H1 (cell line): ENCODE measurements at regions not wholly inside any gene's neighbourhood (a gene's known extent, or its start where the extent isn't known, plus 50 kb on each side); places are given as distances from the start of the nearest gene placed in this dataset.

Experiments used
- CTCF ChIA-PET: fragments of 300-600 bp; sonication (Branson Sonifier 250); formaldehyde crosslinking; loops from one replicate; lab custom pipeline; 2021; ENCODE audit not compliant: partially characterized antibody; lab: Charles Lee
- POLR2A ChIA-PET: fragments of 300-600 bp; sonication (Branson Sonifier 250); formaldehyde crosslinking; loops from one replicate; lab custom pipeline; 2021; ENCODE audit warnings: inconsistent platforms; ENCODE audit not compliant: partially characterized antibody; lab: Charles Lee
- DNase-seq, 2 experiments: peaks; one replicate each; pipeline versions ENCODE4 v3.0.0 to v3.0.0-alpha.2; 2010 to 2022; ENCODE audit warnings: low spot score in 2 of 2, low read depth in 1 of 2, mixed read lengths in 1 of 2
- FAIRE-seq: peaks from 2 replicates; lab custom pipeline; 2011; peaks lifted over from hg19 to GRCh38; lab: Jason Lieb, UNC
- H2AFZ ChIP-seq: 2 replicates; pipeline ENCODE4 v1.8.1; 2012; ENCODE audit warnings: low read length, inconsistent platforms
- H2AK5ac ChIP-seq: 2 replicates; pipeline ENCODE4 v1.6.1; 2013; ENCODE audit warnings: low read depth, low read length
- H2BK120ac ChIP-seq: replicated peaks from 2 replicates; pipeline ENCODE3; 2013; ENCODE audit warnings: low read depth, low read length, inconsistent platforms
- H2BK12ac ChIP-seq: 2 replicates; pipeline ENCODE4 v1.6.1; 2013; ENCODE audit warnings: low read depth, low read length
- H2BK15ac ChIP-seq: 2 replicates; pipeline ENCODE4 v1.6.1; 2013; ENCODE audit warnings: low read length
- H2BK20ac ChIP-seq: 2 replicates; pipeline ENCODE4 v1.6.1; 2013; ENCODE audit warnings: low read length
- H2BK5ac ChIP-seq: 2 replicates; pipeline ENCODE4 v1.6.1; 2013; ENCODE audit warnings: low read depth, low read length
- H3K14ac ChIP-seq: 2 replicates; pipeline ENCODE4 v1.6.1; 2013; ENCODE audit warnings: inconsistent platforms; ENCODE audit not compliant: insufficient read length
- H3K18ac ChIP-seq: 2 replicates; pipeline ENCODE4 v1.6.1; 2013; ENCODE audit warnings: low read length; ENCODE audit errors: extremely low read depth
- H3K23ac ChIP-seq: 2 replicates; pipeline ENCODE4 v1.6.1; 2013; ENCODE audit warnings: inconsistent platforms; ENCODE audit not compliant: insufficient read length
- H3K23me2 ChIP-seq: 2 replicates; pipeline ENCODE4 v1.6.1; 2013; ENCODE audit warnings: low read depth, low read length
- H3K27ac ChIP-seq: 2 replicates; pipeline ENCODE4 v1.6.1; 2011; ENCODE audit warnings: low read depth, low read length, inconsistent platforms
- H3K27me3 ChIP-seq, 4 experiments: replicated peaks in 1 of 4; 1 replicate in 1 of 4; 2 replicates in 3 of 4; pipeline versions ENCODE4 v1.6.1 to v1.8.1; 2011 to 2013; ENCODE audit warnings: low read length in 3 of 4, mild to moderate bottlenecking in 3 of 4, inconsistent platforms in 2 of 4, mixed read lengths in 2 of 4, moderate library complexity in 1 of 4; ENCODE audit not compliant: control insufficient read depth in 3 of 4, insufficient read depth in 3 of 4; ENCODE audit errors: extremely low read depth in 1 of 4
- H3K36me3 ChIP-seq, 4 experiments: 2 replicates each; pipeline versions ENCODE4 v1.6.1 to v1.8.1; 2011 to 2013; ENCODE audit warnings: mild to moderate bottlenecking in 4 of 4, low read length in 3 of 4, moderate library complexity in 2 of 4, control low read depth in 1 of 4, inconsistent platforms in 1 of 4; ENCODE audit not compliant: insufficient read depth in 4 of 4, control insufficient read depth in 2 of 4
- H3K4ac ChIP-seq: replicated peaks from 2 replicates; pipeline ENCODE3; 2013; ENCODE audit warnings: low read length, low read depth, mixed read lengths, inconsistent platforms; ENCODE audit not compliant: insufficient read length
- H3K4me1 ChIP-seq, 4 experiments: replicated peaks in 1 of 4; 1 replicate in 1 of 4; 2 replicates in 3 of 4; pipeline versions ENCODE4 v1.6.1 to v1.8.1; 2011 to 2013; ENCODE audit warnings: low read length in 3 of 4, inconsistent platforms in 2 of 4, mixed read lengths in 1 of 4; ENCODE audit not compliant: insufficient read depth in 4 of 4, control insufficient read depth in 3 of 4
- H3K4me2 ChIP-seq, 2 experiments: 2 replicates each; pipeline versions ENCODE4 v1.6.1 to v1.8.1; 2011 to 2013; ENCODE audit warnings: low read depth in 2 of 2, low read length in 2 of 2, control low read depth in 1 of 2, inconsistent platforms in 1 of 2, mild to moderate bottlenecking in 1 of 2; ENCODE audit not compliant: insufficient read depth in 1 of 2
- H3K4me3 ChIP-seq, 4 experiments: fragments of 200-600, 300-600 bp in 1 of 4; sonication (generic), shearing (Covaris generic), sonication (Bioruptor Twin) in 1 of 4; 2 replicates each; pipeline versions ENCODE4 v1.5.1 to v1.8.1; 2011 to 2016; ENCODE audit warnings: low read length in 4 of 4, low read depth in 3 of 4, control low read depth in 2 of 4, inconsistent platforms in 2 of 4, mild to moderate bottlenecking in 2 of 4, mixed read lengths in 1 of 4, moderate library complexity in 1 of 4; ENCODE audit not compliant: insufficient read depth in 2 of 4; ENCODE audit errors: extremely low read depth in 1 of 4
- H3K56ac ChIP-seq: replicated peaks from 2 replicates; pipeline ENCODE3; 2013; ENCODE audit warnings: low read depth, mild to moderate bottlenecking, mixed read lengths, low read length, inconsistent platforms; ENCODE audit not compliant: insufficient read length
- H3K79me1 ChIP-seq: 2 replicates; pipeline ENCODE4 v1.6.1; 2013; ENCODE audit warnings: low read depth, low read length, control low read depth
- H3K79me2 ChIP-seq, 2 experiments: 2 replicates each; pipeline versions ENCODE4 v1.6.1 to v1.8.1; 2012 to 2013; ENCODE audit warnings: low read length in 2 of 2, mild to moderate bottlenecking in 2 of 2, inconsistent platforms in 1 of 2; ENCODE audit not compliant: insufficient read depth in 2 of 2, control insufficient read depth in 1 of 2
- H3K9ac ChIP-seq, 4 experiments: replicated peaks in 1 of 4; 1 replicate in 1 of 4; 2 replicates in 3 of 4; pipeline versions ENCODE4 v1.6.1 to v1.8.1; 2011 to 2013; ENCODE audit warnings: low read depth in 3 of 4, low read length in 3 of 4, control low read depth in 2 of 4, mild to moderate bottlenecking in 2 of 4, moderate library complexity in 2 of 4, inconsistent platforms in 1 of 4; ENCODE audit errors: extremely low read depth in 1 of 4
- H3K9me3 ChIP-seq, 2 experiments: 2 replicates each; pipeline versions ENCODE4 v1.6.1 to v1.8.1; 2012 to 2013; ENCODE audit warnings: mild to moderate bottlenecking in 2 of 2, moderate library complexity in 2 of 2, control low read depth in 1 of 2, inconsistent platforms in 1 of 2, low read depth in 1 of 2, low read length in 1 of 2, mixed read lengths in 1 of 2; ENCODE audit not compliant: insufficient read depth in 2 of 2
- H4K20me1 ChIP-seq, 2 experiments: replicated peaks in 1 of 2; 2 replicates each; pipeline versions ENCODE3 to v1.8.1; 2011 to 2013; ENCODE audit warnings: inconsistent platforms in 2 of 2, low read length in 2 of 2, mild to moderate bottlenecking in 1 of 2; ENCODE audit not compliant: insufficient read depth in 2 of 2, control insufficient read depth in 1 of 2
- H4K5ac ChIP-seq: 2 replicates; pipeline ENCODE4 v1.6.1; 2013; ENCODE audit warnings: low read length, low read depth, mixed read lengths, inconsistent platforms; ENCODE audit not compliant: insufficient read length
- H4K8ac ChIP-seq: 2 replicates; pipeline ENCODE4 v1.8.0; 2013; ENCODE audit warnings: mild to moderate bottlenecking, moderate library complexity, low read length, inconsistent platforms; ENCODE audit not compliant: insufficient read depth; ENCODE audit errors: extremely low read depth
- H4K91ac ChIP-seq: replicated peaks from 2 replicates; pipeline ENCODE3; 2013; ENCODE audit warnings: low read length, mixed read lengths, inconsistent platforms; ENCODE audit not compliant: insufficient read length
- ATF2 ChIP-seq: IDR thresholded peaks from 2 replicates; pipeline ENCODE4 v1.6.1; 2012; ENCODE audit warnings: low read length, inconsistent platforms
- BRCA1 ChIP-seq: IDR thresholded peaks from 2 replicates; pipeline ENCODE4 v1.6.1; 2012; ENCODE audit warnings: low read depth, low read length, improper control_type of control experiment
- CREB1 ChIP-seq: IDR thresholded peaks from 2 replicates; pipeline ENCODE4 v1.6.1; 2012; ENCODE audit warnings: inconsistent platforms
- KDM1A ChIP-seq: fragments of 200-600, 300-600 bp; sonication (generic); IDR thresholded peaks from 2 replicates; pipeline ENCODE4 v1.7.1; 2016; ENCODE audit warnings: mild to moderate bottlenecking, low read length, borderline replicate concordance
- NANOG ChIP-seq: IDR thresholded peaks from 2 replicates; pipeline ENCODE4 v1.6.1; 2011; ENCODE audit warnings: low read length, low read depth, mild to moderate bottlenecking, inconsistent platforms; ENCODE audit not compliant: insufficient read depth, poor library complexity, severe bottlenecking
- NRF1 ChIP-seq: IDR thresholded peaks from 2 replicates; pipeline ENCODE4 v1.6.1; 2011; ENCODE audit warnings: mild to moderate bottlenecking, low read depth, low read length, improper control_type of control experiment
- POLR2AphosphoS5 ChIP-seq: IDR thresholded peaks from 2 replicates; pipeline ENCODE4 v1.6.1; 2011; ENCODE audit warnings: low read depth, low read length
- RNF2 ChIP-seq: fragments of 200-900, 300-1000 bp; sonication (generic); IDR thresholded peaks from 2 replicates; pipeline ENCODE4 v1.7.1; 2016; ENCODE audit warnings: borderline replicate concordance, low read depth, mild to moderate bottlenecking, antibody characterized with exemption, low read length; ENCODE audit not compliant: poor library complexity, severe bottlenecking; ENCODE audit errors: missing control alignments
- SIX5 ChIP-seq: IDR thresholded peaks from 2 replicates; pipeline ENCODE4 v1.6.1; 2011; ENCODE audit warnings: mild to moderate bottlenecking, low read depth, low read length
- TCF12 ChIP-seq: IDR thresholded peaks from 2 replicates; pipeline ENCODE4 v1.6.1; 2011; ENCODE audit warnings: low read depth, mild to moderate bottlenecking, low read length
- WGBS, 2 experiments: shearing (Covaris generic) in 1 of 2; methylation state at CpG; one replicate each; pipeline versions ENCODE4 v1.1.6 to v1.1.7; 2013 to 2015; ENCODE audit warnings: low lambda C conversion rate in 2 of 2, mixed read lengths in 2 of 2, inconsistent platforms in 1 of 2, low coverage in 1 of 2, missing lambda C conversion rate in 1 of 2; ENCODE audit not compliant: insufficient replicate concordance in 2 of 2, insufficient coverage in 1 of 2, insufficient read length in 1 of 2; ENCODE audit errors: extremely low coverage in 1 of 2, missing lambda C conversion rate in 1 of 2; 5-methylcytosine and 5-hydroxymethylcytosine counted together

GRCh38 chr18:70413455-70413854 is 124.6 kb downstream of the SOCS6 start:
- Histone ChIP-seq H2BK20ac (no peak overlapping the region), H2BK12ac (no peak overlapping the region), H3K36me3 (no peaks in the 10 kb centered on the region), H3K56ac (no peak overlapping the region), H3K4ac (no peak overlapping the region), H4K20me1 (no peaks in the 10 kb centered on the region), H3K9ac (no peak overlapping the region), H2BK120ac (no peak overlapping the region), H3K14ac (no peak overlapping the region), H4K8ac (no peak overlapping the region), H3K9me3 (no peaks in the 10 kb centered on the region), H3K23ac (no peak overlapping the region), H3K79me1 (no peaks in the 10 kb centered on the region), H4K5ac (no peak overlapping the region), H3K4me1 (no peaks in the 10 kb centered on the region), H3K27me3 (no peaks in the 10 kb centered on the region), H3K27ac (no peak overlapping the region), H4K91ac (no peak overlapping the region), H2AK5ac (no peak overlapping the region), H2AFZ (no peak overlapping the region), H3K23me2 (no peaks in the 10 kb centered on the region), H3K4me3 (no peak overlapping the region), H3K79me2 (no peaks in the 10 kb centered on the region), H2BK5ac (no peak overlapping the region), H2BK15ac (no peak overlapping the region), H3K4me2 (no peak overlapping the region), H3K18ac (no peak overlapping the region)
- TF ChIP-seq NANOG (no peak), RNF2 (no peak), BRCA1 (no peak), CREB1 (no peak), POLR2AphosphoS5 (no peak), ATF2 (no peak), TCF12 (no peak), SIX5 (no peak), NRF1 (no peak), KDM1A (no peak)
- CTCF ChIA-PET, result no interaction called here
- DNase-seq, result no peak
- no peak for FAIRE-seq
- POLR2A ChIA-PET, result no interaction called here
- WGBS, 2 experiments, result 83% methylated on average over 3 of the region's 3 CpGs; no CpG with 5 or more reads in 1 of the 2 experiments
